SK-N-MC (cell line): ENCODE measurements at regions not wholly inside any gene's neighbourhood (a gene's known extent, or its start where the extent isn't known, plus 50 kb on each side); places are given as distances from the start of the nearest gene placed in this dataset.

Source experiments
- EZH2 ChIP-seq: fragments of 200-600 bp; sonication (generic); IDR thresholded peaks from one replicate; pipeline ENCODE4 v1.6.1; 2017; ENCODE audit warnings: antibody characterized with exemption
- FOXP2 ChIP-seq: optimal IDR thresholded peaks from 2 replicates; pipeline ENCODE3; 2011; ENCODE audit warnings: mild to moderate bottlenecking, moderate library complexity; ENCODE audit not compliant: insufficient read depth; ENCODE audit errors: extremely low read length, control extremely low read depth

- no peak for TF ChIP-seq FOXP2
- TF ChIP-seq EZH2 = no peak
Observed at GRCh38 chr1:10853701-10854100, 57.3 kb upstream of the CASZ1 start.
